ENCODE measurements at regions not wholly inside any gene's neighbourhood (a gene's known extent, or its start where the extent isn't known, plus 50 kb on each side); places are given as distances from the start of the nearest gene placed in this dataset.
A peak's percentile ranks its signal among the peaks of the same experiment; 100 is the strongest.

GRCh38 chr4:126215759-126216158 lies 901.0 kb downstream of the FAT4 start:
- Histone ChIP-seq H3K9me3 (replicated peaks; ENCODE audit: control insufficient read depth, insufficient read depth, low read length) (no peaks in the 10 kb centered on the region), H4K20me1 (replicated peaks; ENCODE audit: control insufficient read depth, extremely low read depth, insufficient read depth, low read length) (no peaks in the 10 kb centered on the region), H3K79me2 (ENCODE audit: control insufficient read depth, insufficient read depth, low read length) (no peaks in the 10 kb centered on the region), H3K4me3 (replicated peaks in 1 of 3; ENCODE audit: insufficient read depth in 1 of 3, low read depth in 1 of 3, low read length in 3 of 3) (no peak overlapping the region), H3K36me3 (ENCODE audit: control insufficient read depth in 2 of 2, extremely low read depth in 1 of 2, insufficient read depth in 2 of 2, low read length in 2 of 2) (no peaks in the 10 kb centered on the region), H3K9ac (replicated peaks; ENCODE audit: extremely low read depth, insufficient read depth, low read length) (no peak overlapping the region), H3K27me3 (ENCODE audit: control insufficient read depth in 2 of 2, insufficient read depth in 2 of 2, low read length in 2 of 2) (no peaks in the 10 kb centered on the region), H3K9me1 (replicated peaks; ENCODE audit: control insufficient read depth, extremely low read depth, insufficient read depth, low read length) (no peaks in the 10 kb centered on the region), H3K27ac (ENCODE audit: insufficient read depth, low read depth, low read length) (no peak overlapping the region), H3K4me2 (ENCODE audit: insufficient read depth, low read length) (peak overlapping the region; percentile 31), H3K4me1 (ENCODE audit: control insufficient read depth, extremely low read depth, insufficient read depth, low read length) (peaks cover 9% of the 10 kb centered on the region), H2AFZ (ENCODE audit: low read depth, low read length) (no peak overlapping the region)
- ChIA-PET POLR2A (no interaction called here), CTCF (interaction anchor here (4.5 kb wide), 1 partner anchor 9 kb away, joined by 17 read pairs; no protein-coding TSS in a partner anchor)
- intact Hi-C loops (cut with micrococcal nuclease): no loop called here
- DNase-seq (ENCODE audit: low read depth, low spot score) (peak; percentile 66), FAIRE-seq (no peak)
- dilution Hi-C loops (cut with MboI; ENCODE audit: extremely low pct_ligation_motif_present, low sequenced_read_pairs): no loop called here
- BruUV-seq (replicated peaks): no TSS peak
- TF ChIP-seq GATA2 (IDR thresholded peaks at IDR 0.05; ENCODE audit: insufficient read depth, insufficient read length, low read depth, low read length) (no peak), JUN (IDR thresholded peaks at IDR 0.05; ENCODE audit: borderline replicate concordance, insufficient read depth, insufficient read length, low read depth) (peak; percentile 49)

- no TSS peak for BruUV-seq (replicated peaks)
- no peak overlapping the region for H3K4me2 ChIP-seq (ENCODE audit: insufficient read depth, low read length)
- H3K9me3 ChIP-seq (replicated peaks; ENCODE audit: control insufficient read depth, insufficient read depth, low read length): no peaks in the 10 kb centered on the region
- H3K9me1 ChIP-seq (replicated peaks; ENCODE audit: control insufficient read depth, extremely low read depth, insufficient read depth, low read length): no peaks in the 10 kb centered on the region
- H3K27me3 ChIP-seq (ENCODE audit: control insufficient read depth in 2 of 2, insufficient read depth in 2 of 2, low read length in 2 of 2): no peaks in the 10 kb centered on the region
- TF ChIP-seq CTCF (IDR thresholded peaks at IDR 0.05; ENCODE audit: extremely low read depth in 1 of 2, insufficient read depth in 1 of 2, low read depth in 1 of 2, low read length in 2 of 2) (no peak), POLR2AphosphoS5 (IDR thresholded peaks at IDR 0.05; ENCODE audit: insufficient read depth, low read depth, low read length) (no peak), FOS (IDR thresholded peaks at IDR 0.05; ENCODE audit: borderline replicate concordance, insufficient read depth, low read length) (no peak), EZH2 (IDR thresholded peaks at IDR 0.05; ENCODE audit: borderline replicate concordance, low read depth, low read length, severe bottlenecking) (no peak), POLR2A (IDR thresholded peaks at IDR 0.05; ENCODE audit: low read depth, low read length) (no peak), GATA2 (IDR thresholded peaks at IDR 0.05; ENCODE audit: insufficient read depth, insufficient read length, low read depth, low read length) (no peak), JUN (IDR thresholded peaks at IDR 0.05; ENCODE audit: borderline replicate concordance, insufficient read depth, insufficient read length, low read depth) (no peak), MAX (IDR thresholded peaks at IDR 0.05; ENCODE audit: insufficient read depth, insufficient read length) (no peak), MYC (IDR thresholded peaks at IDR 0.05; ENCODE audit: low read depth, low read length) (no peak)
- H3K36me3 ChIP-seq (ENCODE audit: control insufficient read depth in 2 of 2, extremely low read depth in 1 of 2, insufficient read depth in 2 of 2, low read length in 2 of 2): no peaks in the 10 kb centered on the region
- no peak overlapping the region for H3K27ac ChIP-seq (ENCODE audit: insufficient read depth, low read depth, low read length)
- DNase-seq (ENCODE audit: low read depth, low spot score) (no peak), FAIRE-seq (no peak)
- no peak overlapping the region for H2AFZ ChIP-seq (ENCODE audit: low read depth, low read length)
- H3K4me1 ChIP-seq (ENCODE audit: control insufficient read depth, extremely low read depth, insufficient read depth, low read length): peaks cover 9% of the 10 kb centered on the region
- H4K20me1 ChIP-seq (replicated peaks; ENCODE audit: control insufficient read depth, extremely low read depth, insufficient read depth, low read length): no peaks in the 10 kb centered on the region
- dilution Hi-C loops (cut with MboI; ENCODE audit: extremely low pct_ligation_motif_present, low sequenced_read_pairs) (no loop called here), intact Hi-C loops (cut with micrococcal nuclease) (no loop called here)
- ChIA-PET CTCF (interaction anchor here (4.5 kb wide), 1 partner anchor 8 kb away, joined by 17 read pairs; no protein-coding TSS in a partner anchor), POLR2A (no interaction called here)
- H3K9ac ChIP-seq (replicated peaks; ENCODE audit: extremely low read depth, insufficient read depth, low read length): no peak overlapping the region
- H3K4me3 ChIP-seq (replicated peaks in 1 of 3; ENCODE audit: insufficient read depth in 1 of 3, low read depth in 1 of 3, low read length in 3 of 3): no peak overlapping the region
- H3K79me2 ChIP-seq (ENCODE audit: control insufficient read depth, insufficient read depth, low read length): no peaks in the 10 kb centered on the region
These were observed 901.9 kb downstream of the FAT4 start for GRCh38 chr4:126216611-126217010.
